Ectodermal cell (in vitro differentiated cells): ENCODE measurements at regions not wholly inside any gene's neighbourhood (a gene's known extent, or its start where the extent isn't known, plus 50 kb on each side); places are given as distances from the start of the nearest gene placed in this dataset.

Source experiments
- H3K27ac ChIP-seq: 2 replicates; pipeline ENCODE4 v1.7.0; 2013; ENCODE audit warnings: mild to moderate bottlenecking, low read depth, low read length; ENCODE audit not compliant: insufficient read depth, poor library complexity, severe bottlenecking
- H3K27me3 ChIP-seq: 2 replicates; pipeline ENCODE4 v1.7.0; 2013; ENCODE audit warnings: mild to moderate bottlenecking, low read length; ENCODE audit not compliant: insufficient read depth, control insufficient read depth, poor library complexity, severe bottlenecking
- H3K36me3 ChIP-seq: one replicate; pipeline ENCODE4 v1.7.0; 2013; ENCODE audit warnings: low read length; ENCODE audit not compliant: control insufficient read depth, insufficient read depth
- H3K4me1 ChIP-seq: one replicate; pipeline ENCODE4 v1.7.0; 2013; ENCODE audit warnings: low read length; ENCODE audit not compliant: control insufficient read depth, insufficient read depth
- H3K4me3 ChIP-seq: 2 replicates; pipeline ENCODE4 v1.7.0; 2013; ENCODE audit warnings: low read depth, low read length, control low read depth; ENCODE audit not compliant: insufficient read depth
- H3K9me3 ChIP-seq: 2 replicates; pipeline ENCODE4 v1.7.0; 2013; ENCODE audit warnings: mild to moderate bottlenecking, low read length, moderate library complexity; ENCODE audit not compliant: control insufficient read depth
- WGBS, 2 experiments: methylation state at CpG; one replicate each; pipeline ENCODE4 v1.1.7; 2013; ENCODE audit warnings: missing lambda C conversion rate in 2 of 2; 5-methylcytosine and 5-hydroxymethylcytosine counted together

DNA sequence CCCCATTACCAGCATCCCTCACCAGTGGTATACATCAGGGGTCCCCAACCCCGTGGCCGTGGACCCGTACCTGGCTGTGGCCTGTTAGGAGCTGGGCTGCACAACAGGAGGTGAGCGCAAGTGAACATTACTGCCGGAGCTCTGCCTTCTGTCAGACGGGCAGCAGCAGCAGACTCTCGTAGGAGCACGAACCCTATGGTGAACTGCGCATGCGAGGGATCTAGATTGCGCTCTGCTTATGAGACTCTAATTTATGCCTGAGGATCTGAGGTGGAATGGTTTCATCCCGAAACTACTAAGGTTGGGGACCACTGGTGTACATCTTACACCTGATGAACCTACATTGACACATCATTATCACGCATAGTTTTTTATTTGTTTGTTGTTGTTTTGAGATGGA, 52.8 kb upstream of the DHX15 start:
- Histone ChIP-seq H3K4me1 (no peaks in the 10 kb centered on the region), H3K36me3 (no peaks in the 10 kb centered on the region), H3K4me3 (no peak overlapping the region), H3K27me3 (no peaks in the 10 kb centered on the region), H3K27ac (no peak overlapping the region), H3K9me3 (no peaks in the 10 kb centered on the region)
- 94 to 95% methylated on average over 13 of the region's 13 CpGs for WGBS, 2 experiments

DNA sequence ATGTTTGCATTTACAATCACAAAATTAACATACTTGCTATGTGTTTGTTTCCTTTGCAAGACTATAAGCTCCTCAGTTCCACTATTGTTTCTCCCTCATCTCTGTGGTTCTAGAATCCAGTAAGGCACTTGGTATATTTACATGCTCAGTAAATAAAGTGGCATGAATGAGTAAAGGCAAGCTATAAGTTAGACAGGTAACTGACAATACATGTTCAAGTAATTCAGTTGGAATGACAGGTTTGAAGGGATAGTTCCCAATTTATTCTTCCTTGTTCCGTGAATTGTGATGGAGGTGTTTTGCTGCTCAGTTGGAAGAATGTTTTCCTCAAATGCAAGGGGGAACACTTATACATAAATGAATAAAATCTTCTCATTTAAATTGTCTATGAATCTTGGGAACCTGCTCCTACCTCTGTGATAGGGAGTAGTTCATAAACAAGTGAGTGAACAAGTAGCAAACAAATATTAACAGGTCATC, 54.1 kb upstream of the DHX15 start:
- Histone ChIP-seq H3K4me1 (no peaks in the 10 kb centered on the region), H3K27me3 (no peaks in the 10 kb centered on the region), H3K9me3 (no peaks in the 10 kb centered on the region), H3K4me3 (no peak overlapping the region), H3K36me3 (no peaks in the 10 kb centered on the region), H3K27ac (no peak overlapping the region)
- WGBS, 2 experiments, result 91% methylated on average over 1 of the region's 1 CpG; no CpG with 5 or more reads in 1 of the 2 experiments

DNA sequence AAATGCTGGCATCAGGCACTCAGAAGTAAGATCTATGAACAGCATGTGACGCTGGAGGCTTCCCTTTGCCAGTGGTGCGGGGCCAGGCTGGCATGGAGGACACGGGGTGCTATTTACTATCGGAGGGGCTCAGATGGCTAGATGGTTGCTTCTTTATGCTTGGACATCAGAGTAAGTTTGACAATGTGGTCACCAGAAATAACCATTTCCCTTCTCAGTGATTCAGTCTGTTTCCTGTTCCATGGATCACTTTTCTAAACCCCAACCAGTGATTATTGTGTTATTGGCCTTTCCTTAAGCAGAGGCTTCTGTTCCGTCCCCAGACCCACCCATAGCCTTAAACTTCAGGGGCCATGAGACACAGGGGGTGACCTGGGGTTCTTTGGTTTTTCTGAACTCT, 55.4 kb upstream of the DHX15 start:
- H3K27ac ChIP-seq, result no peak overlapping the region
- WGBS, 2 experiments, result 94 to 97% methylated on average over 5 of the region's 5 CpGs
- H3K9me3 ChIP-seq, result no peaks in the 10 kb centered on the region
- H3K4me3 ChIP-seq, result no peak overlapping the region
- H3K27me3 ChIP-seq, result no peaks in the 10 kb centered on the region
- H3K4me1 ChIP-seq, result no peaks in the 10 kb centered on the region
- H3K36me3 ChIP-seq, result no peaks in the 10 kb centered on the region

DNA sequence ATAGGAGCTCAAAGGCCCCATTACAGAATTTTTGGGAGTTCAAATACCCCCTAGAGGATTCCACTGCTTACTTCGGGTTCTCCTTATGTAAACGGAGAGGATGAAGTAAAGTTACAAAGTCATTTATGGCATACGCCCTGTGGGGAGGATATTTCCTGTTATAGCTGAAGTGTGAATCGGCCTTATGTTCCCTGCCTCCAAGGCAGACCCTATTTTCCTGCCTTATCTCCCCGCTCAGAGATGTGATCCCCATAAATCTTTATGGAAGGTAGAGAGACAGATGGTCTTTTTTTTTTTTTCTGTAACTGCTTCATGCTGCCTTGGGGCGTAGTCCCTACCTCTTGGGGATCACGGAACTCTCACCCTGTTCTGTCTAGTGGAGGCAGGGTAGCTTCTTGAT, 56.0 kb upstream of the DHX15 start:
- WGBS, 2 experiments, result 92 to 95% methylated on average over 7 of the region's 7 CpGs
- no peak overlapping the region for H3K27ac ChIP-seq
- no peak overlapping the region for H3K4me3 ChIP-seq
- no peaks in the 10 kb centered on the region for H3K4me1 ChIP-seq
- no peaks in the 10 kb centered on the region for H3K9me3 ChIP-seq
- no peaks in the 10 kb centered on the region for H3K36me3 ChIP-seq
- no peaks in the 10 kb centered on the region for H3K27me3 ChIP-seq

DNA sequence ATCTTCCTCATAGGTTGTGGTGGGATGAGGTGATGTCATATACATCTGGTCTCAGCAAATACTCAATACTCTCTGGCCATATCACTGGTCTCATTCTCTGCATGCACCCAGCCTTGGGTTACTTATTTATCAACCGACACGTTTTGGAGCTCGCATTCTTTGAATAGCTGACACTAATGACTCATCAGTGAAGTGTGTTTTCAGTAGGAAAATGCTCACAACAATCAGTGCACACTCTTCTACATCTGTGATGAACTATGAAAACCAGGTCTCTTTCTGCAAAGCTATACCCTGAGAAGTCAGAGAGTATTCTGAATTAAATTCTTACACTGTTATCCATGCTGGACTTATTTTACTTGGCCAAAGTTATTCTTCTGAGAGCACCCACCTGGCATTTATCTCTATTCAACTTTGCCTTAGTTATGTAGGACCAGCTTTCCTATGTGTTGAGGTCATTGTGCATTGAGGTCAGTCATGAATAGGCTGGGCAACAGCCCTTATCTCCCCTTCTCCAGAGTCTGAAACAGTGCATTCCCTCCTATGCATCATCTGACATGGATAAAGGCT, 58.7 kb upstream of the DHX15 start:
- Histone ChIP-seq H3K4me1 (no peaks in the 10 kb centered on the region), H3K27ac (no peak overlapping the region), H3K4me3 (no peak overlapping the region), H3K9me3 (no peaks in the 10 kb centered on the region), H3K27me3 (no peaks in the 10 kb centered on the region), H3K36me3 (no peaks in the 10 kb centered on the region)
- WGBS, 2 experiments, result 59 to 60% methylated on average over 3 of the region's 3 CpGs

DNA sequence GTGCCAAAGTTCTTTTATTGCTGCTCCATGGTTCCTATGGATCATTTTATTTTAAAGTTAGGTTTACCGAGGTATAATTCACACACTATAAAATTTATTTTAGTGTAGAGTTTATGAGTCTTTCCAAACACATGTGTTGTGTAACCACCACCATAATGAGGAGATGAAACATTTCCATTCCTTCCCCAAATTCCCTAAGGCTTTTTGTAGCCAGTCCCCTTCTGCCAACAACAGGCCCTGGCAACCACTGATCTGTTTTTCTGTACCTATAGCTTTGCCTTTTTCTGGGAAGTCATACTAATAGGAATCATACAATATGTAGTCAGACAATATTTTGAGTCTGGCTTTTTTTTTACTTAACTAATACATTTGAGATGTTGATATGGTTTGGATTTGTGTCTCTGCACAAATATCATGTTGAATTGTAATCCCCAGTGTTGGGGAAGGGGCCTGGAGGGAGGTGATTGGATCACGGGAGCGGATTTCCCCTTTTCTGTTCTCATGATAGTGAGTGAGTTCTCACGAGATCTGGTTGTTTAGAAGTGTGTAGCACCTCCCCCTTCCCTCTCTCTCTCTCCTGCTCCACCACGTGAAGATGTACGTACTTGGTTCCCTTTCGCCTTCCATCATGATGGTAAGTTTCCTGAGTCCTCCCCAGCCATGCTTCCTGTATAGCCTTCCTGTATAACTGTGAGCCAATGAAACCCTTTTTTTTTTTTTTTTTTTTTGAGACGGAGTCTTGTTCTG, 59.6 kb upstream of the DHX15 start:
- Histone ChIP-seq H3K9me3 (no peaks in the 10 kb centered on the region), H3K27ac (no peak overlapping the region), H3K27me3 (no peaks in the 10 kb centered on the region), H3K4me3 (no peak overlapping the region), H3K4me1 (no peaks in the 10 kb centered on the region), H3K36me3 (no peaks in the 10 kb centered on the region)
- 90 to 91% methylated on average over 7 of the region's 8 CpGs for WGBS, 2 experiments

DNA sequence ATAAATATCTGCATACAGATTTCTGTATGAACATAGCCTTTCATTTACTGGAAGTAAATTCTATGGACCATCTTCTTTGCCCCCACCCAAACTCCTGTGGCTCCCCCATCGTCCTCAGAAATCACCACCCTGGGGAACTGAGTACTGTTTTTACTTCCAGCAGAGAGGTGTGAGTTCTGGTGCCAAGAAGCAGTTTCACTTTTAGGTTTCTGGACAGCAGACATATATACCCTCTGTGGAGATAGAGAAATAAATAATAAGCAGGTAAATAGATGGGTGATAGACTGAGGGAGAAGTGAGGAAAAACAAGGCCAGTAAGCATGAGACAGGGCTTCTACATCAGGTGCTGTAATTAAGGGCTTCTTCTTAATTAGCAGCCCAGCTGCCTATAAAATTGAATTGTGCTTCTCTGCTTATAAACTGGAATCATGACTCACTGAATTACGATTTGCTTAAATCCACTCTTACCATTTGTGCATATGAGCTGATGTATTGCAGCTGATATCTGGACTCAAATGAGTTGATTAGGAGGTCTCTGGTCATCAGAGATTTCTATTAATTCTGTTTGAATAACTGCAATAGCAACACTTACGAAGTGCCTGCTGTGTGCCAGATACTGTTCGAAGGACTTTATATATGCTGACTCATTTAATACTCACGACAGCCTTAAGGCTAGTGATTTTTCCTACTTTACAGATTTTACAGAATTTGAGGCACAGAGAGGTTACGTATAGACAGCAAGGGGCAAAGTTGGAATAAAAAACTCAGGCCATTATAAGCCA, 60.8 kb upstream of the DHX15 start:
- no peak overlapping the region for H3K4me3 ChIP-seq
- no peaks in the 10 kb centered on the region for H3K27me3 ChIP-seq
- no peaks in the 10 kb centered on the region for H3K9me3 ChIP-seq
- H3K4me1 ChIP-seq, result no peaks in the 10 kb centered on the region
- 86 to 88% methylated on average over 6 of the region's 6 CpGs for WGBS, 2 experiments
- no peaks in the 10 kb centered on the region for H3K36me3 ChIP-seq
- no peak overlapping the region for H3K27ac ChIP-seq

DNA sequence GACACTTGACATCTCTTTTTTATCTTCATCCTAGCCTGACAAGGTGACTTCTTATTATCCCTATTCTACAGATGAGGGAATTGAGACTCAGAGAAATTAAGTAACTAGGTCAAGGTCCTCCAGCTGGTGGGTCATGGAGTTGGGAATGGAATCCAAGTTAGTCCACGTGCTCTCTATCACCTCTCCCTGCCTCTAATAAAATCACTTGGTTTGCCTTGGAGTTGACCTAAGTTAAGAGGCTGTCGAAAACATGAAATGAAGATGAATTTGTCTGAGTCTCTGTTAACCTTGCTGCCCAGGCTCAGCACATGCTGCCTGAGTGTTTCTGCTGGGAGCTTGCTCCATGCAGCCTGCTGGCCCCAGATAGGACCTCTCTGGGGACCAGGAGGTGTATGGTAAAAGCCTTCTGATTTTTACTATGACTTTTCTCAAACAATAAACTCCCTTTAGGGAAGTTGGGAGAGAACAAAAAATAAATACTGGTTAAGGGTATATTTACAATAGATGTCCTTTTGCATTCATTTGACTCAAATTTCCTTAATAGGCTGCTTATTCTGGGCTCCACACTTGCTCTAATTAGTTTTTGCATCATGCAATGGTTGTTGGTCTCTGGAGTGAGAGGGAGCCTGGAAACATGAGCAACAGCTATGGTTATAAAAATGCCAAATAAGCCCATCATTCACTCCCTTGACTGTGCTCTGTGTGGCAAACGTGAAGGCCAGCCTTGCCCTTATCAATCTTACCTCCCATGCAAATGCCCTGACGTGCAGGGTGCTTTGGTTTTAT, 61.6 kb upstream of the DHX15 start:
- H3K4me1 ChIP-seq, result no peaks in the 10 kb centered on the region
- no peaks in the 10 kb centered on the region for H3K9me3 ChIP-seq
- 85 to 90% methylated on average over 4 of the region's 4 CpGs for WGBS, 2 experiments
- no peaks in the 10 kb centered on the region for H3K36me3 ChIP-seq
- no peaks in the 10 kb centered on the region for H3K27me3 ChIP-seq
- no peak overlapping the region for H3K27ac ChIP-seq
- H3K4me3 ChIP-seq, result no peak overlapping the region

DNA sequence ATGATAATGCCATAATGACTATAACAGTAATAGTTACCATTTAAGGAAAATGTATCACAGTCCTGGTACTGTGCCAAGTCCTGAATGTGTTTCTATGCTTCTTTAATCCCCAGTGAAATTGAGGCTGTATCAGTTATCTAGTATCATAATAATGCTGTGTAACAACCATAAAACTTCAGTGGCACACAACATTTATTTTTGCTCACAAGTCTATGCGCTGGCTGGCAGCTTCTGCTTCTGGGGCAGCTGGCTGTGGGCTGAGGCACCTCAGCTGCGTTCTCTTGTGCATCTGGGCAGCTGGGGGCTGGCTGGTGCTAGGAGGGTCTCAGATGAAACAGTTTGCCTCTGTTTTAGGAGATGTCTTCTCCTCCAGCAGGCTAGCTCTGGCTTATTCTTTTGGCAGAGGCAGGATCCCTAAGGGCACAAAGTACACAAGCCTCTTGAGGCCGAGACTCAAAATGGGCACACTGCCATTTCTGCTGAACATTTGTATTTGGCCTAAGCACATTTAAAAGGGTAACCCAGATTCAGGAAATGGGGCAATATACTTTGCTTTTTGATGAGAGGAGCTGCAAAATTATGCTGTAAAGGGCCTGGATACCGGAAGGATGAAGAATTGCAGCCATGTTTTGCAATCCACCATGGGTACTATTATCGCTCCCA, 62.6 kb upstream of the DHX15 start:
- Histone ChIP-seq H3K27me3 (no peaks in the 10 kb centered on the region), H3K4me3 (no peak overlapping the region), H3K4me1 (no peaks in the 10 kb centered on the region), H3K27ac (no peak overlapping the region), H3K9me3 (no peaks in the 10 kb centered on the region), H3K36me3 (no peaks in the 10 kb centered on the region)
- WGBS, 2 experiments, result 95 to 96% methylated on average over 5 of the region's 5 CpGs
